IPS-20b (cell line): ENCODE measurements at regions not wholly inside any gene's neighbourhood (a gene's known extent, or its start where the extent isn't known, plus 50 kb on each side); places are given as distances from the start of the nearest gene placed in this dataset.

Experiments used
- H3K27ac ChIP-seq: one replicate; pipeline ENCODE4 v1.5.1; 2013; ENCODE audit warnings: low read length
- H3K27me3 ChIP-seq: 2 replicates; pipeline ENCODE4 v1.6.1; 2013; ENCODE audit warnings: mild to moderate bottlenecking, low read length, inconsistent platforms; ENCODE audit not compliant: insufficient read depth
- H3K36me3 ChIP-seq: 2 replicates; pipeline ENCODE4 v1.6.1; 2013; ENCODE audit warnings: low read depth, mild to moderate bottlenecking, inconsistent platforms, low read length, moderate library complexity; ENCODE audit not compliant: insufficient read depth
- H3K4me1 ChIP-seq: 2 replicates; pipeline ENCODE4 v1.6.1; 2013; ENCODE audit warnings: mild to moderate bottlenecking, control low read depth, inconsistent platforms, low read length, moderate library complexity; ENCODE audit not compliant: insufficient read depth
- H3K4me3 ChIP-seq: 2 replicates; pipeline ENCODE4 v1.5.1; 2013; ENCODE audit warnings: mild to moderate bottlenecking, low read length, inconsistent platforms
- H3K9ac ChIP-seq: 2 replicates; pipeline ENCODE4 v1.6.1; 2013; ENCODE audit warnings: low read depth, mild to moderate bottlenecking, inconsistent platforms, low read length, moderate library complexity
- H3K9me3 ChIP-seq: 2 replicates; pipeline ENCODE4 v1.6.1; 2013; ENCODE audit warnings: mild to moderate bottlenecking, low read depth, low read length, inconsistent platforms; ENCODE audit not compliant: insufficient read depth

GRCh38 chr18:66826211-66826610 lies 222.3 kb upstream of the CDH19 start:
- Histone ChIP-seq H3K9ac (no peak overlapping the region), H3K36me3 (no peaks in the 10 kb centered on the region), H3K27me3 (no peaks in the 10 kb centered on the region), H3K9me3 (no peaks in the 10 kb centered on the region), H3K27ac (no peak overlapping the region), H3K4me1 (no peaks in the 10 kb centered on the region), H3K4me3 (no peak overlapping the region)

DNA sequence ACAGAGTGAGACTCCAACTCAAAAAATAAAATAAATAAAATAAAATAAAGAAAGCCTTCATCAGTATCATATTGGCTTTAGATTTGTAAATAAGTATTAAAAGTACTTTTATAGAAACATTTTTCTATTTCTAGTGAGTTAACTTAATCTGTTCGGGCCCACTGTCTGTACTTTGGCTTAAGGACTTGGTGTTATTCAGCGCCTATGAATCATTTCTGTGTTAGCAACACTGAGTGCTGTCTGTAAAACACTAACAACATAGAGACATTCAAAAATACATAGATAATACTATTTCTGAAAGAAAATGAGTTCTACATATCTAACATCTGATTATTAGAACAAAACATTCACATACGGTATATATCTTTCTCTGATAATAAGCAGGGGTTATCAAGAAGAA lies 221.5 kb upstream of the CDH19 start:
- H3K9me3 ChIP-seq: no peaks in the 10 kb centered on the region
- no peak overlapping the region for H3K4me3 ChIP-seq
- H3K9ac ChIP-seq: no peak overlapping the region
- H3K36me3 ChIP-seq: no peaks in the 10 kb centered on the region
- no peaks in the 10 kb centered on the region for H3K27me3 ChIP-seq
- H3K4me1 ChIP-seq: no peaks in the 10 kb centered on the region
- no peak overlapping the region for H3K27ac ChIP-seq

DNA sequence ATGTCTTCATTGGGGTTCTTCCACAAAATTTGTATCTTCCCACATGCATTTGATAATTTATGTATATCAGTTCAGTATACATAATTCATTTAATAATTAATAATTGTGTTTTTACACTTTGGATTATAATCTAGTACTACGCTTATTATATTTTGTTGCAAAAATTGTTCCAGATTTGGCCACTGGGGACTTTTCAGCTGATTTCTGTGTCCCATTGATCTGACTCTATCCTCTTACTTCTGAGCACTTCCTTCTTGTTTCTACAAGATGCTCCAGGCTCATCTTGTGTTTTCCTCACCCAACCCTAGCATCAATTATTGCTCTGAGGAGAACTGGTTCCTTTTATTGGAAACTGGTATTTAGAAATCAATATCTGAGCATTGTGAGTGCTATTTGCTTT lies 215.3 kb upstream of the CDH19 start:
- H3K4me3 ChIP-seq: no peak overlapping the region
- no peaks in the 10 kb centered on the region for H3K27me3 ChIP-seq
- no peaks in the 10 kb centered on the region for H3K36me3 ChIP-seq
- no peaks in the 10 kb centered on the region for H3K4me1 ChIP-seq
- no peaks in the 10 kb centered on the region for H3K9me3 ChIP-seq
- no peak overlapping the region for H3K9ac ChIP-seq
- H3K27ac ChIP-seq: no peak overlapping the region

GRCh38 chr18:66813138-66813537 lies 209.2 kb upstream of the CDH19 start:
- Histone ChIP-seq H3K4me1 (no peaks in the 10 kb centered on the region), H3K27ac (no peak overlapping the region), H3K9ac (no peak overlapping the region)

DNA sequence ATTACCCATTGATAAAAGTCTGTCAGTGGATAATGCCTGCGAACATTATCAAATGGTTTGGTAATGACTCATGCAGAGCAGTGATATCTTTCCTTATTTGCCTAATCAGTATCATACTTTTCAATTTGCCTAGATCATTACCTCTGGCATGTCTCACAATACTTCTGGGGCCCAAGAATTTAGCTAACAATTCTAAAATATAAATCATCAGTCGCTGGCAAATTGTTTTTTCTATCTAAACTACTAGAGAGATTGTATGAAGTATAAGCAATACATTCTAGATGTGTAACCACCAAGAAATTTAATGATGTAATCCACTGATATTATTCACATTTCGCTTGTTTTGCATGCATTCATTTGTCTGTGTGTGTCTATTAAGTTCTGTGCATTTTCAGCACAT lies 191.2 kb upstream of the CDH19 start:
- Histone ChIP-seq H3K27ac (no peak overlapping the region), H3K4me3 (no peak overlapping the region), H3K36me3 (no peaks in the 10 kb centered on the region), H3K4me1 (no peaks in the 10 kb centered on the region), H3K9me3 (no peaks in the 10 kb centered on the region), H3K27me3 (no peaks in the 10 kb centered on the region), H3K9ac (no peak overlapping the region)

More at GRCh38 chr18:66813138-66813537, 209.2 kb upstream of the CDH19 start:
- H3K36me3 ChIP-seq: no peaks in the 10 kb centered on the region
- H3K9me3 ChIP-seq: no peaks in the 10 kb centered on the region
- H3K4me3 ChIP-seq: no peak overlapping the region
- H3K27me3 ChIP-seq: no peaks in the 10 kb centered on the region

DNA sequence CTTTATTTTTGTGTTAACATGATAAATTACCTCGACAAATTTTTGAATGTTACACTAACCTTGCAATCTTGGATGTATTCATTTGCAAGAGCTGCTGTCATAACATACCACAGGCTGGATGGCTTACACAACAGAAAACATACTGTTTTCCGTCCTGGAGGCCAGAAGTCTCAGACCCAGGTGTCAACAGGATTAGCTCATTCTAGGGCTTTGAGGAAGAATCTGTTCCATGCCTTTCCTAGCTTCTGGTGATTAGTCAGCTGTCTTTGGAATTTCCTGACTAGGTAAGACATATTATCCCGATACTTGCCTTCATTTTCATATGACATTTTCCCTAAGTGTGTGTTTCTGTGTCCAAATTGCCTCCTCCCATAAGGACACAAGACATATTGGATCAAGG lies 188.6 kb upstream of the CDH19 start:
- no peak overlapping the region for H3K4me3 ChIP-seq
- H3K4me1 ChIP-seq: no peaks in the 10 kb centered on the region
- H3K36me3 ChIP-seq: no peaks in the 10 kb centered on the region
- no peak overlapping the region for H3K27ac ChIP-seq
- no peak overlapping the region for H3K9ac ChIP-seq
- H3K27me3 ChIP-seq: no peaks in the 10 kb centered on the region
- no peaks in the 10 kb centered on the region for H3K9me3 ChIP-seq

DNA sequence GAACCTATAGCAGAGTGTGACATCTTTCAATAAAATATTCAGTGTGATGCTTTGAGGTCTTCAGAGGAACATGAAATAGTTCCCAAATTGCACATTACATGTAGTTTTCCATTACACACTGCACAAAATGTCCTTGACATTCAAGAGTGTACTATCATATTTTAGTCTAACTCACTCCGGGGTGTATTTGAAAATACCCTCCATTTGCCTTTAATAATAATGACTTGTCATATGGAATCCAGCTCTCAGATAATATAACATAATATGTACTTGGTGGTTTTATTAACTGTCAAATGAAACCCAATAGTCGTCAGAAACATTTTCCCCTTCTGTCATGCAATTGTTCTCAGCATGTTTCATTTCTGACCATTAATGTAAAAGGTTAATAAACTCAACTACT lies 176.7 kb upstream of the CDH19 start:
- Histone ChIP-seq H3K36me3 (no peaks in the 10 kb centered on the region), H3K4me3 (no peak overlapping the region), H3K27me3 (no peaks in the 10 kb centered on the region), H3K9me3 (no peaks in the 10 kb centered on the region), H3K27ac (no peak overlapping the region), H3K9ac (no peak overlapping the region), H3K4me1 (no peaks in the 10 kb centered on the region)

DNA sequence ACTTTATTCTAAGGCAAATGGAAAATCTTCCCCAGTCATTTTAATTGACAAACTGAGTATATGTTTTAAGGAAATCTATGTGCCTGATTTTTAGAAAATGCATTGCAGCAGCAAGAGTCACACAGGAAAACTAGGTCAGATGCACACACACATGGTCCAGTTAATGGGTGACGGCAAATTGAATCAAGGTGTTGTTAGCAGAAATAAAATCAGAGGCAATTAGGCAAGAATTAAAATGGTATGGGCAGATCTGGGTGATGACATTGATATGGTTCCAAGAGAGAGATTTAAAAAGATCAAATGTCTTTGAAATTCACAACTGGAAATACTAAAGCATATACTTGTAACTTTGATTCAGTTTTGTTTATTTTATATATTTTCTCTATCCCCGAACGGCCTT lies 174.2 kb upstream of the CDH19 start:
- Histone ChIP-seq H3K9ac (no peak overlapping the region), H3K9me3 (no peaks in the 10 kb centered on the region), H3K36me3 (no peaks in the 10 kb centered on the region), H3K4me1 (no peaks in the 10 kb centered on the region), H3K4me3 (no peak overlapping the region), H3K27me3 (no peaks in the 10 kb centered on the region), H3K27ac (no peak overlapping the region)

DNA sequence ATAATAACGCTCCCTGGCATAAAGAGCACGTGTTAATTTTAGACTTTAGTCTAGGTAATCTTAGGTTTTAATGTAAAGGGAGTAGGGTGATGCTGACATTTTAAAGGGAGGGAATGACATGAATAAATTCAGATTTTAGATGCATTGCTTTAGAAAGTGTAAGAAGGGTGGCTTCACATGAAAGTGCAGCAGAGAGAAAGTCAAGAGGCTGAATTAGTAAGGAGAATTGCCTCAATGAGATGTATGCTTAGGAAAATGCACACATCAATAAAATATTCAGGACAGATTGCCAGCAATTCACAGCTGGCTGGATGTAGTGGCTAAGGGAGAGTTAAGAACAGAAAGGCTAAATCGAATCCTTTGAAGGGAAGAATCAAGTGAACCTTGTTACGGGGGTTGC lies 165.5 kb upstream of the CDH19 start:
- Histone ChIP-seq H3K4me1 (no peaks in the 10 kb centered on the region), H3K4me3 (no peak overlapping the region), H3K27me3 (no peaks in the 10 kb centered on the region), H3K9ac (no peak overlapping the region), H3K36me3 (no peaks in the 10 kb centered on the region), H3K9me3 (no peaks in the 10 kb centered on the region), H3K27ac (no peak overlapping the region)

GRCh38 chr18:66764230-66764629 lies 160.3 kb upstream of the CDH19 start:
- no peak overlapping the region for H3K4me3 ChIP-seq
- no peak overlapping the region for H3K9ac ChIP-seq
- H3K27ac ChIP-seq: no peak overlapping the region
- peaks cover 6% of the 10 kb centered on the region for H3K4me1 ChIP-seq
- H3K36me3 ChIP-seq: no peaks in the 10 kb centered on the region
- no peaks in the 10 kb centered on the region for H3K27me3 ChIP-seq
- H3K9me3 ChIP-seq: no peaks in the 10 kb centered on the region

GRCh38 chr18:66761166-66761565 lies 157.3 kb upstream of the CDH19 start:
- no peaks in the 10 kb centered on the region for H3K9me3 ChIP-seq
- no peak overlapping the region for H3K9ac ChIP-seq
- no peaks in the 10 kb centered on the region for H3K27me3 ChIP-seq
- no peak overlapping the region for H3K4me3 ChIP-seq
- H3K36me3 ChIP-seq: no peaks in the 10 kb centered on the region
- no peak overlapping the region for H3K27ac ChIP-seq
- H3K4me1 ChIP-seq: peaks cover 18% of the 10 kb centered on the region

DNA sequence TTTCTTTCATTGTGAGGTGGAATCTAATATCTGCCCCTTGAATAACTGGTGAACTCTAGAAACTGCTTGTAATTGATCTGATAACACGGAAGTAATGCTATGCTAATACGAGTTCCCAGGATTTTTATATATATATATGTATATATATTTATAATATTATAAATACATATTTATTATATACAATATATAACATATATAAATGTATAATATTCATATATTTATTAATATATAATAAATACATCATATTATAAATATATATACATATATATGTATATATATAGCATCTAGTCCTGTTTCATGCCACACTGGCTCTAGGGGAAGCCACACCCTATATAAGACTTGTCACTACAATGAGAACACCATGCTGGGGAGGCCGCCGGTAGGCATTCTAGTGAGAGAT lies 156.7 kb upstream of the CDH19 start:
- no peaks in the 10 kb centered on the region for H3K36me3 ChIP-seq
- H3K27ac ChIP-seq: no peak overlapping the region
- no peak overlapping the region for H3K9ac ChIP-seq
- H3K9me3 ChIP-seq: no peaks in the 10 kb centered on the region
- no peak overlapping the region for H3K4me3 ChIP-seq
- peaks cover 18% of the 10 kb centered on the region for H3K4me1 ChIP-seq
- H3K27me3 ChIP-seq: no peaks in the 10 kb centered on the region
